ENCODE measurements at regions not wholly inside any gene's neighbourhood (a gene's known extent, or its start where the extent isn't known, plus 50 kb on each side); places are given as distances from the start of the nearest gene placed in this dataset.
A peak's percentile ranks its signal among the peaks of the same experiment; 100 is the strongest.

DNA sequence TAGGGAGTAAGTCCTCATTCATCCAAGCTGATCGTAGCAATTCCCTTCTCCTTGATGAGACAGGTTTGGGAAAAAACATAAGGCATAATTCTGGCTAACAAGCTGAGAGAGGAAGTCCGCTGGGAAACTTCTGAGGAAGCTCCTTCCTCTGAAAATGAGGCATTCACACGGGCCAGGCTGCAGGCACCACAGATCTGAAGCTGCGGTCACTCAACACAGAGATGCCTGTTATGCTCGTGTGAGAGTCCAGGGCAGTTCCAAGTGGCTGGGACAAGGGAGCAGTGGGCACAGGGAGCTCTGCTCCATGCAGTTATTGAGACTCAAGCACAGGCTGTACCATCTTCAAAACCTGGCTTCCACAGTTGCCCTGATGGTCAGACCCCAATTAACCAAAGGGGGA is 200.9 kb upstream of the ID2 start:
- no peak for DNase-seq

DNA sequence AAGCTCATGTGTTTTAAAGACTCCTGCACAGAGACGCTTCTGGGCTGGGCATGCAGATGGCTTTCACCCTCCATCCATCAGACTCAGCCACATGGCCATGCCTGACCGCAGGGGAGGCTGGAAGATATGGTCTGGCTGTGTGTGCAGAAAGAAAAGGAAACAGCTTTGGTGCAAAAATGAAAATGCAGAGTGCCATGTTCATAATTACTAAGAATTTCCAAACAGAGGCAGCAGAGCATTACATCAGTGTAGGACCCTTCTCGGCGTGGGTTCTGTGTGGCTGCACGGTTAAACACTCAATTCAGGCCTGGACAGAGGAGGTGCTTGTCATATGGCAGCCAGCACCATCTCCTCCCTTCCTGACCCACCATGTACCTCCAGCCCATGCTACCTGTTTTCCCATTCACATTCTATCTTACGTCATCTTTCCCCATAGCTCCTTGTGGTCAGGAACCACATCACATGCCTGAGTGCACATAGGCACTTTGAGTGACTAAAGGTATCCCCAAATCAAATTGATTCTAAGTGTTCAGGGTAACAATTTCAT is 200.3 kb upstream of the ID2 start:
- DNase-seq, result no peak

GRCh38 chr2:8482432-8482831 is 199.4 kb upstream of the ID2 start:
- no peak for DNase-seq

DNA sequence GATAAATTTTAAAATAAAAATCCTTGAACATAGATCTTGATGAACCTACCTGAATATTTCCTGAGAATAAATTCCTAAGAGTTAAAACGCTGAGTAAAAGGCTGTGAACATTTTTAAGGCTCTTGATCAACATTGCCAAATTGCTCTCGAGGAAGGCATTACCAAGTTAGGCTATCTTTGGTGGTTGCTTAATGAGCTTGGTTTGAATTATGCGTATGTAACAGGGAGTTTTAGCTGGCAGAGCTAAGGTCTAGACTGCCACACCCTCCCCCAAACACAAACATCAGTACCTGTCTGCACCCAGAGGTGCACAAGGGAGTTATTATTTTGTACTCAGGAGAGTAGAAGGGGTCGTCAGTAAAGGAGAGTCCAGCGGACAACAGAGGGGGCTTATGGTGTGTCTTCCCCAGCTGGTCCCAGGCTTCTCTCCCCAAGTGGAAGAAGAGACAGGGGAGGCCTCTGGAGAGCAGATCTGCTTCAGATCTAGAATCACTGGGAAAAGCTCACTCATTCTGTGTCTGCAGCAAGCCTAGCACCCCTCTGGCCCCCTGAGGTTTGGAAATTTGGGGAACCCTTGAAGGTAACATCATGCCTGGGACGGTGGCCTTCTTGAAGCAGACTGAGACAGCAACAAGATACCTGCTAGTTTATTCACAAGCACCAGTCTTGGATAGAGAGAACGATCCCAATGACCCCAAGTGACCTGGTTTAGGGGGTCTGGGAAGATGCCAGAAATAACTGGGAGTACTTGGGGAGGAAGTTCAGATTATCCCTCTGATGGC is 197.2 kb upstream of the ID2 start:
- no peak for DNase-seq

GRCh38 chr2:8485736-8486135 is 196.1 kb upstream of the ID2 start:
- DNase-seq, result no peak

DNA sequence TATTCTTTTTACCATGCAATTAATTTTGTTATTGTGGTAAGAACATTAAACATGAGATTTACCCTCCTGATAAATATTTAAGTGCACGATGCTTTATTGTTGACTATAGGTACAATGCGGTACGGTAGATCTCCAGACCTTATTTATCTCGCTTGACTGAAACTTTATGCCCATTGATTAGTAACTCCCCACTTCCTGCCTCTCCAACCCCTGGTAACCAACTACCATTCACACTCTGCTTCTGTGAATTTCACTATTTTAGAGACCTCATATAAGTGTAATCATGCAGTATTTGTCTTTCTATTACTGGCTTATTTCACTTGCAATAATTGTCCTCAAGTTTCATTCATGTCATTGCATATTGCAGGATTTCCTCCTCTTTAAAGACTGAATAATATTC is 195.7 kb upstream of the ID2 start:
- DNase-seq, result no peak

DNA sequence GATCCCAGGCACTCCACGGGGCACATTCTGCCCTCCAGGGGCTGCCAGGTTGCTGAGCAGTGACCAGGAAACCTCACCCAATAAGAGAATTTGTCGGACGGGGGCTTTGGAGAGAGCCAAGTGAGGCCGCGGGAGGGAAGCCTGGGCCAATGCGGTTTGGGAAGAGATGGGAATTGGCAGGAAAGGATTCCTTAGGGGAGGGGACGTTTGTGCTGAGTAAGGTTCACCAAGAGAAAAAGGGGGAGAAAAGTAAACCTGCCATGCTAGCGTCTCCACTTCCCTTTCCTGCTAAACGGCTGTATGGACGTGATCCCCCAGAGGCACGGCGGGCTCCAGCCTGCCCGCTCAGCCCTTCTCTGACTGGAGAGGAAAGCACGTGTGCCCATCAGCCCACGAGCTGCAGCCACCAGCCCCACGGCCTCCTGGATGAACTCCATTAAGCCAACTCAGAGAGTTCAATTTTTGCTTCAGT is 194.4 kb upstream of the ID2 start:
- peak; percentile 48 for DNase-seq

DNA sequence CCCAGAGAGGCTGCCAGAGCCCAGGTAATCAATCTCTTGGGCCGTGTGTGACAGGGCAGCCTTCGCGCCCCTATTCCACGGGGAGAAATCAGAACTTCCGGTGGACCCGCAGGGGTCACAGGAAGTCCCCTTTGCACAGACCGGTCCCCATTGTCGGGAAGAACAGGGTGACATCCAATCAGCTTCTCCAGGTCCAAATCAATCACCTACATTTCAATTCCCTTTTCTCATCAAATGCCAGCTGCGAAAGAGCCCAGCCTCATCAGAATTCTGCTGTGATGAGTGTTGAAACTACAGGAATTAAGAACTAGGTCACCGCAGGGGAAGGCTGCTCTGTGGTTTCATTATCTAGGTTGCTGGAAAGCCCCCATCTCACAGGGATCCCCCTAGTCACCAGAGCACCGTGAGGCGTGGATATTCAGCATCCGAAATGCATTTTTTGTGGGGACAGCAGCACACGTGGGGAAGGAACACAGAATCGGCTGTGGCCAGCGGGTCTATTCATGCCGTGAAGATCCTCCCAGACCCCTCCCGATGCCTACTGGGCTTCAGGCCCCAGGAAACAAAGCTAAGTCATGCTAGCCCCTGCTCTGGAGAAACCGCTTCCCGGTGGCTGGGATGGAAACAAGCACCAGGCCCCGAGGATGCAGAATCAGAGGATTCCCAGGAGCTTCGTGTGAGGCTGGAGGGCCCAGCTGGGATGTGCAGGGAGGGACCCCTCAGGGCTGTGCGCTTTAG is 193.7 kb upstream of the ID2 start:
- peak; percentile 70 for DNase-seq

DNA sequence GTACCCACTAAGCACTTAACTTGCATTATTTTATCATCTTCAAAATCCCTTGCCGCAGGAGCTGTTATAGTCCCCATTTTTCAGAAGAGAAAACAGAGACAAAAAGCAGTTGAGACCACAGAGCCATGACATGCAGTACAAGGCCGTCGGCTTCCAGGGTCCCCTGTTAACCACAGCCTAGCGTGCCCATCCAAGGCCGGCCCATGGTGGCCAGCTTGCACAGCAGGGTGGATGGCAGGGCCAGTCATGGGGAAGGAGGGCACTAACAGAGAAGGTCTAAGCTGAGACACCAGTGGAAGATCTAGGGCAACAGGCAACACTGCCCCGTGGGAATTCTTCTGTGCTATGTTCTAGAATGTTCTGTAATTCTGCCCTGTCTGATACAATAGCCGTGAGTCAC is 192.6 kb upstream of the ID2 start:
- DNase-seq, result no peak

- DNase-seq, result no peak
Measured at GRCh38 chr2:8489751-8490150, 192.1 kb upstream of the ID2 start.

GRCh38 chr2:8490166-8490721 is 191.6 kb upstream of the ID2 start:
- DNase-seq, result no peak

- no peak for DNase-seq
Measured at GRCh38 chr2:8491296-8492027, 190.4 kb upstream of the ID2 start.

GRCh38 chr2:8494151-8494550 is 187.7 kb upstream of the ID2 start:
- DNase-seq, result no peak

GRCh38 chr2:8494589-8494988 is 187.3 kb upstream of the ID2 start:
- DNase-seq, result no peak

GRCh38 chr2:8495189-8495989 is 186.5 kb upstream of the ID2 start:
- no peak for DNase-seq

- DNase-seq, result no peak
Measured at GRCh38 chr2:8496079-8496478, 185.8 kb upstream of the ID2 start.

- DNase-seq, result no peak
Measured at GRCh38 chr2:8496617-8497016, 185.2 kb upstream of the ID2 start.

GRCh38 chr2:8498994-8499393 is 182.9 kb upstream of the ID2 start:
- no peak for DNase-seq

DNA sequence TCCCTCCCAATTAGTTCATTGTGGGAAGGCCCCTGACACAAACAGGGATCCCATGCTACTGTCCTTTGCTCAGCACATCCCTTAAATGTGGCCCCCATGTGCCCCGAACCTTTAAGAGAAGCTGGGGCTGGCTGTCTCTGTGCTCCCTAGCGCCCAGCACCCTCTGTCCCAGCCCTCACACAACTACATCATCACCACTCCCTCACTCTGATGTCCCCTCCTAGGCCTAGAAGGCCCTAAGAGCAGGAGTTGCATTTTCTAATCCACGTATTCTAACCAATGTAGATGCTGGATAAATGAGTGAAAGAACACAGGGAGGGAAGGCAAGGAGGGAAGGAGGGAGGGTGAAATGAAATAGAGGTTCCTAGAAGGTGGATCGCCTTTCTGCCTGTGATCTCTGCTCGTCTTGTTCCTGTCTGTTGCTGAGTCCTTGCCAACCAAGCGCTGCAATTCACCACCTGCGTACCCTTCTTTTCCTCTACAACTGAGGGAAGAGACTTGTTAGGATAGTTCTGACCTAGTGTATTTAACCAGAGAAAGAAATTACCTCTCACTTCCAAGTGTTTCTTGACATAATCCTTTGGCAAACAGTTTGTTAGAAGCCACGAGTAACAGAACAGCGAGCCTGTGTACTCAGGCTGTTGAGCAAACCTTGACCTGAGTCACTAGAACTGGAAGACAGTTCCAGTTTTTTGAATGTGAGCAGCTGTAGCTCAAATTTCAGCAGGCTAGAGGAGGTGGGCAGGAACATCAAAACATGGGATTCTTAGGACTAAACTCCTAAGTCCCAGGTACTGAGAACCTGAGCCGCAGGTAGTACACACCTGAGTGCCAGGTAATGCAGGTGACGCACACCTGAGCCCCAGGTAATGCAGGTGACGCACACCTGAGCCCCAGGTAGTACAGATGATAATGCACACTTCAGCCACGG is 181.5 kb upstream of the ID2 start:
- no peak for DNase-seq

- DNase-seq, result no peak
Measured at GRCh38 chr2:8501061-8501720, 180.7 kb upstream of the ID2 start.
